Heart left ventricle (tissue), 13 donors: ENCODE measurements at regions not wholly inside any gene's neighbourhood (a gene's known extent, or its start where the extent isn't known, plus 50 kb on each side); places are given as distances from the start of the nearest gene placed in this dataset.

Experiments used
- CTCF ChIP-seq, 12 donors: fragments of 200-600 bp; sonication (generic) in 4 of 12; IDR thresholded peaks; one replicate each; pipeline versions ENCODE4 v1.5.0 to v1.8.0; 2018 to 2022; ENCODE audit warnings: antibody characterized with exemption in 12 of 12, mild to moderate bottlenecking in 5 of 12
- POLR2A ChIP-seq, 2 donors: fragments of 450-650 bp; IDR thresholded peaks; one replicate each; pipeline ENCODE4 v1.6.1; 2017; ENCODE audit warnings: antibody characterized with exemption in 2 of 2, mild to moderate bottlenecking in 2 of 2, moderate library complexity in 2 of 2
- donor health status: ischemic (EF 13 %, LVEDD 7.1; RV severe dilation, severe dysfunction).
- donor health status: DM: no; HTN: yes; CAD: no.
- donor health status: DM: no; HTN: no; CAD: no.
- donor health status: ischemic (EF 25% LVEDD 6.9; RV normal size, moderate dysfunction).
- donor health status: ischemic (EF 25% LVEDD 5.7; RV mildly dilated, moderate dysfunction).
- donor health status: ischemic (EF 35%, LVEDD 5.7; RV mildly dilated, moderate dysfunction).
- donor health status: nonischemic (EF 11% LVEDD 7.7; RV severe dilation, severe dysfunction).
- donor health status: DM: yes; HTN: yes; CAD: no.
- donor health status: PGD.
- donor health status: ischemic (EF 29% LVEDD 5.4; RV normal size, mild dysfunction).
- donor health status: nonischemic (EF 23%, LVEDD 6.1; RV moderate dilation, normal function).

- TF ChIP-seq CTCF (IDR thresholded peaks at IDR 0.05): no peak
- TF ChIP-seq POLR2A (IDR thresholded peaks at IDR 0.05): no peak
These were observed 62.4 kb upstream of the SPATA12 start for GRCh38 chr3:56998076-56998529.
